WTC11 (cell line): ENCODE measurements at regions not wholly inside any gene's neighbourhood (a gene's known extent, or its start where the extent isn't known, plus 50 kb on each side); places are given as distances from the start of the nearest gene placed in this dataset.

Experiments used
- ATAC-seq: fragments of 200-7000 bp; cut with Tn5 transposase; 2 replicates; pipeline ENCODE4 v1.10.0; 2021; ENCODE audit warnings: mild to moderate bottlenecking, moderate library complexity
- CTCF ChIA-PET: fragments of 300-600 bp; sonication (Branson Sonifier 250); formaldehyde crosslinking; loops from one replicate; lab custom pipeline; 2021; ENCODE audit warnings: antibody characterized with exemption; lab: Charles Lee
- POLR2A ChIA-PET: fragments of 350-600 bp; sonication (Branson Sonifier 250); formaldehyde crosslinking; loops from one replicate; lab custom pipeline; 2021; ENCODE audit warnings: antibody characterized with exemption; lab: Charles Lee
- DNase-seq: peaks from one replicate; pipeline ENCODE4 v3.0.0; 2021; ENCODE audit warnings: low spot score
- H3K27ac Mint-ChIP-seq: 2 replicates; pipeline ENCODE4 v1.8.0; 2021; ENCODE audit warnings: mixed read lengths
- H3K27me3 Mint-ChIP-seq: 2 replicates; pipeline ENCODE4 v1.8.0; 2021; ENCODE audit warnings: low read depth, mild to moderate bottlenecking, moderate library complexity, mixed read lengths
- H3K36me3 Mint-ChIP-seq: 2 replicates; pipeline ENCODE4 v1.8.0; 2021; ENCODE audit warnings: mixed read lengths
- H3K4me1 Mint-ChIP-seq: 2 replicates; pipeline ENCODE4 v1.8.0; 2022; ENCODE audit warnings: mixed read lengths
- H3K4me3 Mint-ChIP-seq: 2 replicates; pipeline ENCODE4 v1.8.0; 2021; ENCODE audit warnings: mild to moderate bottlenecking, moderate library complexity, mixed read lengths
- H3K9me3 Mint-ChIP-seq: 2 replicates; pipeline ENCODE4 v1.8.0; 2021; ENCODE audit warnings: mixed read lengths
- ATF3 ChIP-seq: sonication (generic); formaldehyde crosslinking; conservative IDR thresholded peaks from 2 replicates; pipeline ENCODE4 v1.8.1; 2022; ENCODE audit warnings: mild to moderate bottlenecking, missing genetic modification reagents
- FOXK1 ChIP-seq: sonication (generic); formaldehyde crosslinking; IDR thresholded peaks from 2 replicates; pipeline ENCODE4 v1.8.0; 2022; ENCODE audit warnings: mild to moderate bottlenecking, moderate library complexity, missing genetic modification reagents
- IRF2 ChIP-seq: sonication (generic); formaldehyde crosslinking; IDR thresholded peaks from 2 replicates; pipeline ENCODE4 v1.8.0; 2022; ENCODE audit warnings: low read depth, missing genetic modification reagents, borderline replicate concordance
- JUN ChIP-seq: sonication (generic); formaldehyde crosslinking; IDR thresholded peaks from 2 replicates; pipeline ENCODE4 v1.8.0; 2023; ENCODE audit warnings: mild to moderate bottlenecking, missing genetic modification reagents
- MXD4 ChIP-seq: fragments of 250-450 bp; sonication (Bioruptor Pico); IDR thresholded peaks from 2 replicates; pipeline ENCODE4 v1.8.0; 2021; ENCODE audit warnings: mild to moderate bottlenecking, moderate library complexity, borderline replicate concordance
- NFATC4 ChIP-seq: fragments of 250-450 bp; sonication (Bioruptor Pico); IDR thresholded peaks from 2 replicates; pipeline ENCODE4 v1.9.0; 2021; ENCODE audit warnings: mild to moderate bottlenecking
- NFE2L1 ChIP-seq: sonication (generic); formaldehyde crosslinking; IDR thresholded peaks from 2 replicates; pipeline ENCODE4 v1.8.1; 2023; ENCODE audit warnings: missing genetic modification reagents
- NFYB ChIP-seq: sonication (generic); formaldehyde crosslinking; conservative IDR thresholded peaks from 2 replicates; pipeline ENCODE4 v1.8.0; 2022; ENCODE audit warnings: low read depth, missing genetic modification reagents
- NR2C2 ChIP-seq: sonication (generic); formaldehyde crosslinking; IDR thresholded peaks from 2 replicates; pipeline ENCODE4 v1.8.0; 2022; ENCODE audit warnings: mild to moderate bottlenecking, missing genetic modification reagents
- RELA ChIP-seq: sonication (generic); formaldehyde crosslinking; IDR thresholded peaks from 2 replicates; pipeline ENCODE4 v1.8.1; 2022; ENCODE audit warnings: missing genetic modification reagents, mild to moderate bottlenecking, borderline replicate concordance
- SMAD4 ChIP-seq: sonication (generic); formaldehyde crosslinking; IDR thresholded peaks from 2 replicates; pipeline ENCODE4 v1.8.0; 2022; ENCODE audit warnings: mild to moderate bottlenecking, missing genetic modification reagents
- TEAD1 ChIP-seq: sonication (generic); formaldehyde crosslinking; IDR thresholded peaks from 2 replicates; pipeline ENCODE4 v1.8.0; 2022; ENCODE audit warnings: mild to moderate bottlenecking, missing genetic modification reagents
- ZNF425 ChIP-seq: fragments of 250-450 bp; sonication (Bioruptor Pico); conservative IDR thresholded peaks from 2 replicates; pipeline ENCODE4 v1.9.0; 2021; ENCODE audit warnings: mild to moderate bottlenecking
- TF ChIP-seq, protein P1 (sequence below): fragments of 250-450 bp; sonication (Bioruptor Pico); IDR thresholded peaks from 2 replicates; pipeline ENCODE4 v1.9.0; 2021; ENCODE audit warnings: moderate library complexity, mild to moderate bottlenecking, inconsistent platforms, borderline replicate concordance
- TF ChIP-seq, protein P2 (sequence below): sonication (generic); formaldehyde crosslinking; IDR thresholded peaks from 2 replicates; pipeline ENCODE4 v1.8.0; 2022; ENCODE audit warnings: mild to moderate bottlenecking, missing genetic modification reagents
- TF ChIP-seq, protein P3 (sequence below): sonication (generic); formaldehyde crosslinking; IDR thresholded peaks from 2 replicates; pipeline ENCODE4 v1.8.1; 2022; ENCODE audit warnings: low read depth, mild to moderate bottlenecking, moderate library complexity, missing genetic modification reagents, borderline replicate concordance
- TF ChIP-seq, protein P4 (sequence below): sonication (generic); formaldehyde crosslinking; IDR thresholded peaks from 2 replicates; pipeline ENCODE4 v1.8.1; 2023; ENCODE audit warnings: mild to moderate bottlenecking, missing genetic modification reagents
- TF ChIP-seq, protein P5 (sequence below): sonication (generic); formaldehyde crosslinking; IDR thresholded peaks from 2 replicates; pipeline ENCODE4 v1.8.1; 2022; ENCODE audit warnings: missing genetic modification reagents, borderline replicate concordance
- TF ChIP-seq, protein P6 (sequence below): sonication (generic); formaldehyde crosslinking; IDR thresholded peaks from 2 replicates; pipeline ENCODE4 v1.8.0; 2022; ENCODE audit warnings: mild to moderate bottlenecking, missing genetic modification reagents

DNA sequence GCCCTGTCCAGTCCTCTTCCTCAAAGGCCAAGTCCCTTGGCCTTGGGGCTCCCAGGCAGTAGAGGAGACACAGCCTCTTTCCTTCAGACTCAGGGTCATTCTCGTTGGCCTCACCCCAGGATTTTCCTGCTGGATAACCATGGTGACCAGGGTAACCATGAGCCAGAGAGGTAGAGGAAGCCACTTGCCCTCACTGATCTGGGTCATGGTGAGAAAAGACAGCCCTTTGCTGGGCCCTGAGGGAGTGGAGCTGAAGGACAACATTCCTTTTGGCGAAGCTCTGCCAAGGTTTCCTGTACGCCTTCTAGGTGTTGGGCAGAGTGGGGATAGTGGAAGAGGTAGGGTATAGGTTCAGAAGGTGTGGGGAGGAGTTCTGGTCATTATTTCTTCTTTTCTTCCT, 53.1 kb upstream of the WNT4 start:
- H3K27ac Mint-ChIP-seq: no peak overlapping the region
- 0 out of 2 replicates have a peak, but pooled peaks cover 4% of the 10 kb centered on the region for H3K9me3 Mint-ChIP-seq
- TF ChIP-seq SMAD4 (CRISPR knock-in tag) (no peak), RELA (CRISPR knock-in tag) (no peak), JUN (CRISPR knock-in tag) (no peak), FOXK1 (CRISPR knock-in tag) (no peak), NR2C2 (CRISPR knock-in tag) (no peak), IRF2 (CRISPR knock-in tag) (no peak), TEAD1 (CRISPR knock-in tag) (no peak), MXD4 (CRISPR knock-in tag) (no peak)
- TF ChIP-seq, protein P1, sequence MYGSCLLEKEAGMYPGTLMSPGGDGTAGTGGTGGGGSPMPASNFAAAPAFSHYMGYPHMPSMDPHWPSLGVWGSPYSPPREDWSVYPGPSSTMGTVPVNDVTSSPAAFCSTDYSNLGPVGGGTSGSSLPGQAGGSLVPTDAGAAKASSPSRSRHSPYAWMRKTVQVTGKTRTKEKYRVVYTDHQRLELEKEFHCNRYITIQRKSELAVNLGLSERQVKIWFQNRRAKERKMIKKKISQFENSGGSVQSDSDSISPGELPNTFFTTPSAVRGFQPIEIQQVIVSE (CRISPR knock-in tag): no peak
- TF ChIP-seq, protein P2, sequence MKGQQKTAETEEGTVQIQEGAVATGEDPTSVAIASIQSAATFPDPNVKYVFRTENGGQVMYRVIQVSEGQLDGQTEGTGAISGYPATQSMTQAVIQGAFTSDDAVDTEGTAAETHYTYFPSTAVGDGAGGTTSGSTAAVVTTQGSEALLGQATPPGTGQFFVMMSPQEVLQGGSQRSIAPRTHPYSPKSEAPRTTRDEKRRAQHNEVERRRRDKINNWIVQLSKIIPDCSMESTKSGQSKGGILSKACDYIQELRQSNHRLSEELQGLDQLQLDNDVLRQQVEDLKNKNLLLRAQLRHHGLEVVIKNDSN (CRISPR knock-in tag): no peak
- no peak overlapping the region for H3K4me3 Mint-ChIP-seq
- ATAC-seq: no peak
- no peaks in the 10 kb centered on the region for H3K4me1 Mint-ChIP-seq
- H3K27me3 Mint-ChIP-seq: no peaks in the 10 kb centered on the region
- CTCF ChIA-PET: interaction anchor here (1.3 kb wide), 1 partner anchor 53 kb away, joined by 6 read pairs; the partner anchor contains the start of gene WNT4
- POLR2A ChIA-PET: no interaction called here
- H3K36me3 Mint-ChIP-seq: no peaks in the 10 kb centered on the region
- DNase-seq: no peak

DNA sequence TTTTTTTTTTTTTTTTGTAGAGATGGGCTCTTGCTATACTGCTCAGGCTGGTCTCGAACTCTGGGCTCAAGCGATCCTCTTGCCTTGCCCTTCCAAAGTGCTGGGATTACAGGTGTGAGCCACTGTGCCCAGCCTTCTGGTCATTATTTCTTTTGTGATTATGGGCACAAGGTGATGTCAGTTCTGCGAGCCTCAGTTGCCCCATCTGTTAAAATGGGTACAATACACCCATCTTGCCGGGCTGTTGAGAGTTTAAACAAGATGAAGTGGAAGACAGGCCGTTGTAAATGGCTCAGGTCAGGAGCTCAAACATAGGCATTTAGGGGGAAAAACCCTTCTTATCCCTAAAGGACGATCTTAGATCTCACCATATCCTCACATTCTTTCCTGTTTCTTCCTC, 53.7 kb upstream of the WNT4 start:
- Mint-ChIP-seq H3K4me1 (no peaks in the 10 kb centered on the region), H3K4me3 (no peak overlapping the region), H3K27me3 (no peaks in the 10 kb centered on the region), H3K27ac (no peak overlapping the region), H3K9me3 (0 out of 2 replicates have a peak, but pooled peaks cover 4% of the 10 kb centered on the region), H3K36me3 (no peaks in the 10 kb centered on the region)
- POLR2A ChIA-PET: interaction anchor here (0.6 kb wide), 1 partner anchor 695 kb away, joined by 3 read pairs; no protein-coding TSS in a partner anchor
- CTCF ChIA-PET: interaction anchor here (1.3 kb wide), 1 partner anchor 53 kb away, joined by 6 read pairs; the partner anchor contains the start of gene WNT4
- no peak for TF ChIP-seq ZNF425 (CRISPR knock-in tag)
- ATAC-seq: no peak
- DNase-seq: no peak

GRCh38 chr1:22197644-22198043, 54.7 kb upstream of the WNT4 start:
- DNase-seq (no peak), ATAC-seq (no peak)
- no peaks in the 10 kb centered on the region for H3K27me3 Mint-ChIP-seq
- no peaks in the 10 kb centered on the region for H3K36me3 Mint-ChIP-seq
- H3K4me1 Mint-ChIP-seq: no peaks in the 10 kb centered on the region
- 0 out of 2 replicates have a peak, but pooled peaks cover 4% of the 10 kb centered on the region for H3K9me3 Mint-ChIP-seq
- H3K4me3 Mint-ChIP-seq: no peak overlapping the region
- H3K27ac Mint-ChIP-seq: no peak overlapping the region
- POLR2A ChIA-PET: no interaction called here
- CTCF ChIA-PET: no interaction called here
- no peak for TF ChIP-seq ATF3
- TF ChIP-seq NFYB (CRISPR knock-in tag): no peak
- no peak for TF ChIP-seq NFE2L1 (CRISPR knock-in tag)
- TF ChIP-seq, protein P3, sequence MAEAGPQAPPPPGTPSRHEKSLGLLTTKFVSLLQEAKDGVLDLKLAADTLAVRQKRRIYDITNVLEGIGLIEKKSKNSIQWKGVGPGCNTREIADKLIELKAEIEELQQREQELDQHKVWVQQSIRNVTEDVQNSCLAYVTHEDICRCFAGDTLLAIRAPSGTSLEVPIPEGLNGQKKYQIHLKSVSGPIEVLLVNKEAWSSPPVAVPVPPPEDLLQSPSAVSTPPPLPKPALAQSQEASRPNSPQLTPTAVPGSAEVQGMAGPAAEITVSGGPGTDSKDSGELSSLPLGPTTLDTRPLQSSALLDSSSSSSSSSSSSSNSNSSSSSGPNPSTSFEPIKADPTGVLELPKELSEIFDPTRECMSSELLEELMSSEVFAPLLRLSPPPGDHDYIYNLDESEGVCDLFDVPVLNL: no peak
- TF ChIP-seq, protein P4, sequence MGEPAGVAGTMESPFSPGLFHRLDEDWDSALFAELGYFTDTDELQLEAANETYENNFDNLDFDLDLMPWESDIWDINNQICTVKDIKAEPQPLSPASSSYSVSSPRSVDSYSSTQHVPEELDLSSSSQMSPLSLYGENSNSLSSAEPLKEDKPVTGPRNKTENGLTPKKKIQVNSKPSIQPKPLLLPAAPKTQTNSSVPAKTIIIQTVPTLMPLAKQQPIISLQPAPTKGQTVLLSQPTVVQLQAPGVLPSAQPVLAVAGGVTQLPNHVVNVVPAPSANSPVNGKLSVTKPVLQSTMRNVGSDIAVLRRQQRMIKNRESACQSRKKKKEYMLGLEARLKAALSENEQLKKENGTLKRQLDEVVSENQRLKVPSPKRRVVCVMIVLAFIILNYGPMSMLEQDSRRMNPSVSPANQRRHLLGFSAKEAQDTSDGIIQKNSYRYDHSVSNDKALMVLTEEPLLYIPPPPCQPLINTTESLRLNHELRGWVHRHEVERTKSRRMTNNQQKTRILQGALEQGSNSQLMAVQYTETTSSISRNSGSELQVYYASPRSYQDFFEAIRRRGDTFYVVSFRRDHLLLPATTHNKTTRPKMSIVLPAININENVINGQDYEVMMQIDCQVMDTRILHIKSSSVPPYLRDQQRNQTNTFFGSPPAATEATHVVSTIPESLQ (CRISPR knock-in tag): no peak
- TF ChIP-seq, protein P5, sequence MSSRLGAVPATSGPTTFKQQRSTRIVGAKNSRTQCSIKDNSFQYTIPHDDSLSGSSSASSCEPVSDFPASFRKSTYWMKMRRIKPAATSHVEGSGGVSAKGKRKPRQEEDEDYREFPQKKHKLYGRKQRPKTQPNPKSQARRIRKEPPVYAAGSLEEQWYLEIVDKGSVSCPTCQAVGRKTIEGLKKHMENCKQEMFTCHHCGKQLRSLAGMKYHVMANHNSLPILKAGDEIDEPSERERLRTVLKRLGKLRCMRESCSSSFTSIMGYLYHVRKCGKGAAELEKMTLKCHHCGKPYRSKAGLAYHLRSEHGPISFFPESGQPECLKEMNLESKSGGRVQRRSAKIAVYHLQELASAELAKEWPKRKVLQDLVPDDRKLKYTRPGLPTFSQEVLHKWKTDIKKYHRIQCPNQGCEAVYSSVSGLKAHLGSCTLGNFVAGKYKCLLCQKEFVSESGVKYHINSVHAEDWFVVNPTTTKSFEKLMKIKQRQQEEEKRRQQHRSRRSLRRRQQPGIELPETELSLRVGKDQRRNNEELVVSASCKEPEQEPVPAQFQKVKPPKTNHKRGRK: no peak
- TF ChIP-seq NFATC4 (CRISPR knock-in tag): no peak
- TF ChIP-seq, protein P6, sequence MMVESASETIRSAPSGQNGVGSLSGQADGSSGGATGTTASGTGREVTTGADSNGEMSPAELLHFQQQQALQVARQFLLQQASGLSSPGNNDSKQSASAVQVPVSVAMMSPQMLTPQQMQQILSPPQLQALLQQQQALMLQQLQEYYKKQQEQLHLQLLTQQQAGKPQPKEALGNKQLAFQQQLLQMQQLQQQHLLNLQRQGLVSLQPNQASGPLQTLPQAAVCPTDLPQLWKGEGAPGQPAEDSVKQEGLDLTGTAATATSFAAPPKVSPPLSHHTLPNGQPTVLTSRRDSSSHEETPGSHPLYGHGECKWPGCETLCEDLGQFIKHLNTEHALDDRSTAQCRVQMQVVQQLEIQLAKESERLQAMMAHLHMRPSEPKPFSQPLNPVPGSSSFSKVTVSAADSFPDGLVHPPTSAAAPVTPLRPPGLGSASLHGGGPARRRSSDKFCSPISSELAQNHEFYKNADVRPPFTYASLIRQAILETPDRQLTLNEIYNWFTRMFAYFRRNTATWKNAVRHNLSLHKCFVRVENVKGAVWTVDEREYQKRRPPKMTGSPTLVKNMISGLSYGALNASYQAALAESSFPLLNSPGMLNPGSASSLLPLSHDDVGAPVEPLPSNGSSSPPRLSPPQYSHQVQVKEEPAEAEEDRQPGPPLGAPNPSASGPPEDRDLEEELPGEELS (CRISPR knock-in tag): no peak
